ENCODE measurements at regions not wholly inside any gene's neighbourhood (a gene's known extent, or its start where the extent isn't known, plus 50 kb on each side); places are given as distances from the start of the nearest gene placed in this dataset.

- Histone ChIP-seq H3K4me2 (ENCODE audit: insufficient read depth, low read length) (no peak overlapping the region), H3K27me3 (ENCODE audit: control insufficient read depth in 2 of 2, insufficient read depth in 2 of 2, low read length in 2 of 2) (no peaks in the 10 kb centered on the region), H2AFZ (ENCODE audit: low read depth, low read length) (no peak overlapping the region), H3K9me1 (replicated peaks; ENCODE audit: control insufficient read depth, extremely low read depth, insufficient read depth, low read length) (no peaks in the 10 kb centered on the region), H4K20me1 (replicated peaks; ENCODE audit: control insufficient read depth, extremely low read depth, insufficient read depth, low read length) (no peaks in the 10 kb centered on the region), H3K36me3 (ENCODE audit: control insufficient read depth in 2 of 2, extremely low read depth in 1 of 2, insufficient read depth in 2 of 2, low read length in 2 of 2) (no peaks in the 10 kb centered on the region), H3K4me1 (ENCODE audit: control insufficient read depth, extremely low read depth, insufficient read depth, low read length) (no peaks in the 10 kb centered on the region), H3K4me3 (replicated peaks in 1 of 3; ENCODE audit: insufficient read depth in 1 of 3, low read depth in 1 of 3, low read length in 3 of 3) (no peak overlapping the region), H3K9me3 (replicated peaks; ENCODE audit: control insufficient read depth, insufficient read depth, low read length) (peaks cover 7% of the 10 kb centered on the region), H3K9ac (replicated peaks; ENCODE audit: extremely low read depth, insufficient read depth, low read length) (no peak overlapping the region), H3K27ac (ENCODE audit: insufficient read depth, low read depth, low read length) (no peak overlapping the region), H3K79me2 (ENCODE audit: control insufficient read depth, insufficient read depth, low read length) (no peaks in the 10 kb centered on the region)
- intact Hi-C loops (cut with micrococcal nuclease) (no loop called here), dilution Hi-C loops (cut with MboI; ENCODE audit: extremely low pct_ligation_motif_present, low sequenced_read_pairs) (no loop called here)
- no peak for FAIRE-seq
- no TSS peak for BruUV-seq (replicated peaks)
- DNase-seq (ENCODE audit: low read depth, low spot score): no peak
- TF ChIP-seq POLR2AphosphoS5 (IDR thresholded peaks at IDR 0.05; ENCODE audit: insufficient read depth, low read depth, low read length) (no peak), FOS (IDR thresholded peaks at IDR 0.05; ENCODE audit: borderline replicate concordance, insufficient read depth, low read length) (no peak), CTCF (IDR thresholded peaks at IDR 0.05; ENCODE audit: extremely low read depth in 1 of 2, insufficient read depth in 1 of 2, low read depth in 1 of 2, low read length in 2 of 2) (no peak), EZH2 (IDR thresholded peaks at IDR 0.05; ENCODE audit: borderline replicate concordance, low read depth, low read length, severe bottlenecking) (no peak), POLR2A (IDR thresholded peaks at IDR 0.05; ENCODE audit: low read depth, low read length) (no peak), GATA2 (IDR thresholded peaks at IDR 0.05; ENCODE audit: insufficient read depth, insufficient read length, low read depth, low read length) (no peak), MYC (IDR thresholded peaks at IDR 0.05; ENCODE audit: low read depth, low read length) (no peak), JUN (IDR thresholded peaks at IDR 0.05; ENCODE audit: borderline replicate concordance, insufficient read depth, insufficient read length, low read depth) (no peak), MAX (IDR thresholded peaks at IDR 0.05; ENCODE audit: insufficient read depth, insufficient read length) (no peak)
- CTCF ChIA-PET: no interaction called here
- POLR2A ChIA-PET: no interaction called here
Observed at GRCh38 chr19:28008695-28009094, 1204.3 kb downstream of the UQCRFS1 start.

Data from endothelial cell of umbilical vein (primary cell).